ENCODE measurements at regions not wholly inside any gene's neighbourhood (a gene's known extent, or its start where the extent isn't known, plus 50 kb on each side); places are given as distances from the start of the nearest gene placed in this dataset.

DNA sequence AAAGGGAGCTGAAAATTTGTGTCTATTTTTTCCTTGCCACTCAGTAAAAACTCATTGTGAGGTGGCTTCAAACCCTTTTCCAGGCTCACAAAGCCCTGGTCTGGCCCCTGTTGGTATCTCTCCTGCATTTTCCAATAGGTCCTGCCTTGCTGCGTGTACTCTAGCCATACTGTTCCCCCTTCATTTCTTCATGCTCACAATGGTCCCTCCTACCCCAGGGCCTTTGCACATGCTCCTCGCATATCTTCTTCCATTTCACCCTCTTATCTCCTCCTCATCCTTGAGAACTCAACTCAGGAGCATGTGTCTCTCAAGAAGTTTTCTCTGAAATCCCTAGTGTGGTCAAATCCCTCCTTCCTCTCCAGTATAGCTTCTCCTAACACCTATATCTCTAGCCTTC, 186.6 kb downstream of the MBOAT1 start:
- no peak for ATAC-seq (ENCODE audit: poor library complexity)
- Mint-ChIP-seq H3K9me3 (no peaks in the 10 kb centered on the region), H3K4me1 (ENCODE audit: low read depth) (peaks cover 15% of the 10 kb centered on the region), H3K4me3 (no peak overlapping the region), H3K27me3 (peaks cover 45% of the 10 kb centered on the region), H3K36me3 (ENCODE audit: low read depth) (no peaks in the 10 kb centered on the region), H3K27ac (no peak overlapping the region)
- no peak overlapping the region for H3K4me3 ChIP-seq (ENCODE audit: low read length)
- no peaks in the 10 kb centered on the region for H3K36me3 ChIP-seq (ENCODE audit: insufficient read depth, low read length)
- H3K27me3 ChIP-seq (ENCODE audit: control insufficient read depth in 1 of 2, insufficient read depth in 2 of 2, low read length in 2 of 2), result no peaks in the 10 kb centered on the region
- POLR2A ChIA-PET, result no interaction called here
- CTCF ChIA-PET, result no interaction called here
- TF ChIP-seq, protein P1, sequence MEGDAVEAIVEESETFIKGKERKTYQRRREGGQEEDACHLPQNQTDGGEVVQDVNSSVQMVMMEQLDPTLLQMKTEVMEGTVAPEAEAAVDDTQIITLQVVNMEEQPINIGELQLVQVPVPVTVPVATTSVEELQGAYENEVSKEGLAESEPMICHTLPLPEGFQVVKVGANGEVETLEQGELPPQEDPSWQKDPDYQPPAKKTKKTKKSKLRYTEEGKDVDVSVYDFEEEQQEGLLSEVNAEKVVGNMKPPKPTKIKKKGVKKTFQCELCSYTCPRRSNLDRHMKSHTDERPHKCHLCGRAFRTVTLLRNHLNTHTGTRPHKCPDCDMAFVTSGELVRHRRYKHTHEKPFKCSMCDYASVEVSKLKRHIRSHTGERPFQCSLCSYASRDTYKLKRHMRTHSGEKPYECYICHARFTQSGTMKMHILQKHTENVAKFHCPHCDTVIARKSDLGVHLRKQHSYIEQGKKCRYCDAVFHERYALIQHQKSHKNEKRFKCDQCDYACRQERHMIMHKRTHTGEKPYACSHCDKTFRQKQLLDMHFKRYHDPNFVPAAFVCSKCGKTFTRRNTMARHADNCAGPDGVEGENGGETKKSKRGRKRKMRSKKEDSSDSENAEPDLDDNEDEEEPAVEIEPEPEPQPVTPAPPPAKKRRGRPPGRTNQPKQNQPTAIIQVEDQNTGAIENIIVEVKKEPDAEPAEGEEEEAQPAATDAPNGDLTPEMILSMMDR (IDR thresholded peaks at IDR 0.05), result no peak
- no peak overlapping the region for H3K27ac ChIP-seq (ENCODE audit: low read depth in 1 of 2, low read length in 2 of 2)
- peaks cover 14% of the 10 kb centered on the region for H3K4me1 ChIP-seq (ENCODE audit: insufficient read depth, low read length)
- intact Hi-C loops (cut with DNase I, micrococcal nuclease), result no loop called here
- no peak for DNase-seq
- peaks cover 0 to 3% of the 10 kb centered on the region in 2 experiments for H3K9me3 ChIP-seq (ENCODE audit: control insufficient read depth in 1 of 2, insufficient read depth in 1 of 2, low read length in 2 of 2)

DNA sequence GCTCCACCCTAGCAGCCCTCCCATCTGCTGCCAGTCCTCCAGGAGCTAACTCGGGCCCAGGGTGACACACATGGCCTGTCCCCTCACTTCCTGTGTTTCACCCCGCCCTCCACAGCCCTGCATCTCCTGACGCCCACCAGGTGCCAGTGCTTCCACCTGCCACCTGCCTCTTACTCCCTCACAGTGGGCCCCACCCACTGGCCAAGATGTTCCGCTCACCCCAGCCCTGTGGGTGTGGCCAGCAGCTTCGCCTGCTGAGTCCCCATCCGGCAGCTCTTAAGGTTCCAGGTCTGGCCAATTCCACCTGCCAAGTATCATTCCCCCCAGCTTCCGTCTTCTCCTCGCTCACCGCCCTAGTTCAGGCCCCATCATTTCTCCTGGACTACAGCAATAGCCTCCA, 184.1 kb downstream of the MBOAT1 start:
- H3K4me1 Mint-ChIP-seq (ENCODE audit: low read depth), result peaks cover 15% of the 10 kb centered on the region
- H3K27me3 ChIP-seq (ENCODE audit: control insufficient read depth in 1 of 2, insufficient read depth in 2 of 2, low read length in 2 of 2), result peaks cover 0 to 6% of the 10 kb centered on the region in 2 experiments
- DNase-seq, result no peak
- ATAC-seq (ENCODE audit: poor library complexity), result no peak
- no peak overlapping the region for H3K4me3 ChIP-seq (ENCODE audit: low read length)
- no peak overlapping the region for H3K27ac Mint-ChIP-seq
- CTCF ChIA-PET, result no interaction called here
- peaks cover 14% of the 10 kb centered on the region for H3K4me1 ChIP-seq (ENCODE audit: insufficient read depth, low read length)
- intact Hi-C loops (cut with DNase I, micrococcal nuclease), result no loop called here
- no peak overlapping the region for H3K27ac ChIP-seq (ENCODE audit: low read depth in 1 of 2, low read length in 2 of 2)
- TF ChIP-seq, protein P1 (IDR thresholded peaks at IDR 0.05), result no peak
- H3K9me3 ChIP-seq (ENCODE audit: control insufficient read depth in 1 of 2, insufficient read depth in 1 of 2, low read length in 2 of 2), result peaks cover 0 to 12% of the 10 kb centered on the region in 2 experiments
- H3K9me3 Mint-ChIP-seq, result no peaks in the 10 kb centered on the region
- H3K4me3 Mint-ChIP-seq, result no peak overlapping the region
- peaks cover 53% of the 10 kb centered on the region for H3K27me3 Mint-ChIP-seq
- no peaks in the 10 kb centered on the region for H3K36me3 ChIP-seq (ENCODE audit: insufficient read depth, low read length)
- H3K36me3 Mint-ChIP-seq (ENCODE audit: low read depth), result no peaks in the 10 kb centered on the region
- POLR2A ChIA-PET, result no interaction called here

DNA sequence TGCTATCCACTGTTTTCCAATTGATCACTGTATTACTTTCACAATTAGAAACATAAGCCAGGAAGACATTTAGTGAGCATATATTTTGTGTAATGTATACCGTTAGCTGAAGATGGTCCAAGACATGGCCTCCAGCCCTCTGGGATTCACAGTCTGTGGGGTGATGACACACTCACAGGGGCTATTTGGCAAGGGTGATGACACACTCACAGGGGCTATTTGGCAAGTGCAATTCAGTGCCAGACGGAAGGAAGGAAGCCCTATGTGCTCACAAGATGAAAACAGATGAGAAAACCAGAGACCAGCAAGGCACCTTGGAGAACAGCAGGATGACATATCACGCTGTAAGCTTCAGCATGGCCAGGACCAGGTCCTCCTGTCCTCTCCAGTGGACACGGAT, 183.7 kb downstream of the MBOAT1 start:
- ChIA-PET CTCF (no interaction called here), POLR2A (no interaction called here)
- no peaks in the 10 kb centered on the region for H3K9me3 Mint-ChIP-seq
- intact Hi-C loops (cut with DNase I, micrococcal nuclease), result no loop called here
- peaks cover 13% of the 10 kb centered on the region for H3K4me1 Mint-ChIP-seq (ENCODE audit: low read depth)
- peaks cover 55% of the 10 kb centered on the region for H3K27me3 Mint-ChIP-seq
- TF ChIP-seq, protein P1 (IDR thresholded peaks at IDR 0.05), result no peak
- DNase-seq (no peak), ATAC-seq (ENCODE audit: poor library complexity) (no peak)
- no peak overlapping the region for H3K27ac ChIP-seq (ENCODE audit: low read depth in 1 of 2, low read length in 2 of 2)
- no peak overlapping the region for H3K4me3 Mint-ChIP-seq
- H3K36me3 ChIP-seq (ENCODE audit: insufficient read depth, low read length), result no peaks in the 10 kb centered on the region
- peaks cover 0 to 6% of the 10 kb centered on the region in 2 experiments for H3K27me3 ChIP-seq (ENCODE audit: control insufficient read depth in 1 of 2, insufficient read depth in 2 of 2, low read length in 2 of 2)
- H3K27ac Mint-ChIP-seq, result no peak overlapping the region
- H3K36me3 Mint-ChIP-seq (ENCODE audit: low read depth), result no peaks in the 10 kb centered on the region
- H3K4me1 ChIP-seq (ENCODE audit: insufficient read depth, low read length), result peaks cover 12% of the 10 kb centered on the region
- H3K4me3 ChIP-seq (ENCODE audit: low read length), result no peak overlapping the region
- H3K9me3 ChIP-seq (ENCODE audit: control insufficient read depth in 1 of 2, insufficient read depth in 1 of 2, low read length in 2 of 2), result peaks cover 0 to 12% of the 10 kb centered on the region in 2 experiments
